ENCODE measurements at regions not wholly inside any gene's neighbourhood (a gene's known extent, or its start where the extent isn't known, plus 50 kb on each side); places are given as distances from the start of the nearest gene placed in this dataset.
A peak's percentile ranks its signal among the peaks of the same experiment; 100 is the strongest.

GRCh38 chr5:3313569-3313968, 282.1 kb upstream of the IRX1 start:
- ATAC-seq = no peak

GRCh38 chr5:3312299-3312698, 283.3 kb upstream of the IRX1 start:
- no peak for ATAC-seq

GRCh38 chr5:3311433-3311832, 284.2 kb upstream of the IRX1 start:
- ATAC-seq = no peak

- ATAC-seq = peak; percentile 96
These were observed 284.9 kb upstream of the IRX1 start for GRCh38 chr5:3310541-3311261.

GRCh38 chr5:3309538-3309937, 286.1 kb upstream of the IRX1 start:
- peak; percentile 72 for ATAC-seq

GRCh38 chr5:3307982-3308621, 287.5 kb upstream of the IRX1 start:
- peak; percentile 20 for ATAC-seq

GRCh38 chr5:3305432-3305831, 290.2 kb upstream of the IRX1 start:
- ATAC-seq = no peak

GRCh38 chr5:3304346-3304745, 291.3 kb upstream of the IRX1 start:
- no peak for ATAC-seq

- ATAC-seq = no peak
These were observed 291.9 kb upstream of the IRX1 start for GRCh38 chr5:3303777-3304176.

GRCh38 chr5:3302228-3302627, 293.4 kb upstream of the IRX1 start:
- ATAC-seq = peak; percentile 25

GRCh38 chr5:3301306-3301705, 294.3 kb upstream of the IRX1 start:
- ATAC-seq = no peak

- ATAC-seq = no peak
These were observed 294.9 kb upstream of the IRX1 start for GRCh38 chr5:3300726-3301125.

GRCh38 chr5:3299441-3299840, 296.2 kb upstream of the IRX1 start:
- ATAC-seq = no peak

GRCh38 chr5:3297853-3298252, 297.8 kb upstream of the IRX1 start:
- no peak for ATAC-seq

- ATAC-seq = no peak
These were observed 307.3 kb upstream of the IRX1 start for GRCh38 chr5:3288325-3288724.

- no peak for ATAC-seq
These were observed 308.1 kb upstream of the IRX1 start for GRCh38 chr5:3287516-3287915.

GRCh38 chr5:3285621-3286020, 310.0 kb upstream of the IRX1 start:
- ATAC-seq = no peak

GRCh38 chr5:3284506-3284905, 311.1 kb upstream of the IRX1 start:
- ATAC-seq = peak; percentile 13

- no peak for ATAC-seq
These were observed 312.8 kb upstream of the IRX1 start for GRCh38 chr5:3282841-3283240.

GRCh38 chr5:3281366-3281765, 314.3 kb upstream of the IRX1 start:
- no peak for ATAC-seq

GRCh38 chr5:3278643-3279042, 317.0 kb upstream of the IRX1 start:
- no peak for ATAC-seq

GRCh38 chr5:3277590-3278196, 317.9 kb upstream of the IRX1 start:
- no peak for ATAC-seq

- no peak for ATAC-seq
These were observed 318.7 kb upstream of the IRX1 start for GRCh38 chr5:3276896-3277295.
